ENCODE measurements at regions not wholly inside any gene's neighbourhood (a gene's known extent, or its start where the extent isn't known, plus 50 kb on each side); places are given as distances from the start of the nearest gene placed in this dataset.

- Histone ChIP-seq H4K20me1 (no peaks in the 10 kb centered on the region), H3K4me2 (peak overlapping the region in 6 of 11 experiments; percentile 36 to 75 (median 64); a peak in 4 of 22 replicates), H3K9me3 (replicated peaks in 1 of 11) (peaks cover 0 to 35% (median 10%) of the 10 kb centered on the region in 11 experiments; a peak in 19 of 22 replicates), H3K27me3 (peaks cover 0 to 89% (median 0%) of the 10 kb centered on the region in 11 experiments; a peak in 7 of 22 replicates), H3K36me3 (peaks cover 0 to 6% (median 0%) of the 10 kb centered on the region in 11 experiments; a peak in 3 of 22 replicates), H3K27ac (peak overlapping the region in 6 of 11 experiments; percentile 31 to 73 (median 66); a peak in 9 of 22 replicates), H3K9ac (no peak overlapping the region), H3K4me3 (no peak overlapping the region), H3K4me1 (peaks cover 5 to 41% (median 20%) of the 10 kb centered on the region in 10 experiments; a peak in 18 of 20 replicates)
- no peak for TF ChIP-seq Cebpa-rat (IDR thresholded peaks at IDR 0.05)
Measured at GRCh38 chr2:217325251-217325650, 465.4 kb upstream of the TNP1 start.

DNA sequence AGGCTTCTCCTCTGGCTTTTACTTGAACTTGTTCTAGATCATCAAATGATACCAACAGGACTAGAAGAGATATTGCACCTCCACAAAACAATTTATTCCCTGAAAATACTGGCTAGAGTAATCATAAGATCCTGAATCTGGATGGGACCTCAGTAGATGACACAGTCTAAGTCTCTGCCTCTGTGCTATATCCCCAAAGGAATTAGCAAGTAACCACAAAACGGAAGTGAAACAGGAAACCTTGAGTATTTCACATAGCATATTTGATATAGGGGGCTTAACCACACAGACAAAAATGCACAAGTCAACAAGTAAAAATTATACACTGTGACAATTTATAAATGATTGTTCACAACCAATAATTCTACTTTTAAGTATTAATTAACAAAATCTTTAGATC, 456.9 kb upstream of the TNP1 start:
- H3K27me3 ChIP-seq: peaks cover 14 to 87% (median 30%) of the 10 kb centered on the region in 11 experiments; a peak in 21 of 22 replicates
- H4K20me1 ChIP-seq: peaks cover 0 to 21% (median 0%) of the 10 kb centered on the region in 11 experiments; a peak in 3 of 22 replicates
- peaks cover 0 to 4% (median 0%) of the 10 kb centered on the region in 11 experiments; a peak in 2 of 22 replicates for H3K36me3 ChIP-seq
- H3K9me3 ChIP-seq (replicated peaks in 1 of 11): peaks cover 12 to 20% (median 15%) of the 10 kb centered on the region in 11 experiments
- peak overlapping the region in 6 of 11 experiments; percentile 10 to 64 (median 60); a peak in 10 of 22 replicates for H3K27ac ChIP-seq
- peaks cover 16 to 56% (median 46%) of the 10 kb centered on the region in 10 experiments for H3K4me1 ChIP-seq
- H3K4me3 ChIP-seq: no peak overlapping the region
- peak overlapping the region; percentile 14 to 85 (median 75); a peak in 21 of 22 replicates for H3K4me2 ChIP-seq
- H3K9ac ChIP-seq: peak overlapping the region in 2 of 11 experiments; percentile 21 to 36; a peak in 1 of 22 replicates
- TF ChIP-seq Cebpa-rat (IDR thresholded peaks at IDR 0.05): no peak

- no peak overlapping the region for H3K4me3 ChIP-seq
- no peak for TF ChIP-seq Cebpa-rat (IDR thresholded peaks at IDR 0.05)
- H3K27ac ChIP-seq: peak overlapping the region in 7 of 11 experiments; percentile 16 to 67 (median 45); a peak in 8 of 22 replicates
- peak overlapping the region in 2 of 11 experiments; percentile 1 to 30; a peak in 5 of 22 replicates for H3K9ac ChIP-seq
- H4K20me1 ChIP-seq: peaks cover 0 to 21% (median 0%) of the 10 kb centered on the region in 11 experiments; a peak in 3 of 22 replicates
- H3K27me3 ChIP-seq: peaks cover 14 to 93% (median 29%) of the 10 kb centered on the region in 11 experiments; a peak in 21 of 22 replicates
- H3K4me2 ChIP-seq: peak overlapping the region in 9 of 11 experiments; percentile 53 to 83 (median 75); a peak in 19 of 22 replicates
- peaks cover 16 to 56% (median 46%) of the 10 kb centered on the region in 10 experiments for H3K4me1 ChIP-seq
- H3K9me3 ChIP-seq (replicated peaks in 1 of 11): peaks cover 12 to 38% (median 17%) of the 10 kb centered on the region in 11 experiments
- H3K36me3 ChIP-seq: peaks cover 0 to 4% (median 0%) of the 10 kb centered on the region in 11 experiments; a peak in 2 of 22 replicates
Measured at GRCh38 chr2:217314021-217314460, 454.2 kb upstream of the TNP1 start.

GRCh38 chr2:217313386-217313785, 453.5 kb upstream of the TNP1 start:
- H3K4me2 ChIP-seq: peak overlapping the region in 9 of 11 experiments; percentile 53 to 83 (median 75); a peak in 17 of 22 replicates
- H3K4me1 ChIP-seq: peaks cover 16 to 55% (median 46%) of the 10 kb centered on the region in 10 experiments
- H3K36me3 ChIP-seq: peaks cover 0 to 4% (median 0%) of the 10 kb centered on the region in 11 experiments; a peak in 2 of 22 replicates
- H3K4me3 ChIP-seq: no peak overlapping the region
- H3K9ac ChIP-seq: no peak overlapping the region
- no peak for TF ChIP-seq Cebpa-rat (IDR thresholded peaks at IDR 0.05)
- H3K27me3 ChIP-seq: peaks cover 14 to 93% (median 23%) of the 10 kb centered on the region in 11 experiments; a peak in 21 of 22 replicates
- H3K9me3 ChIP-seq (replicated peaks in 1 of 11): peaks cover 12 to 43% (median 20%) of the 10 kb centered on the region in 11 experiments
- peak overlapping the region in 3 of 11 experiments; percentile 13 to 52 (median 28); a peak in 4 of 22 replicates for H3K27ac ChIP-seq
- peaks cover 0 to 21% (median 0%) of the 10 kb centered on the region in 11 experiments; a peak in 3 of 22 replicates for H4K20me1 ChIP-seq

- no peak for TF ChIP-seq Cebpa-rat (IDR thresholded peaks at IDR 0.05)
- peaks cover 0 to 94% (median 0%) of the 10 kb centered on the region in 11 experiments; a peak in 9 of 22 replicates for H3K27me3 ChIP-seq
- H3K27ac ChIP-seq: no peak overlapping the region
- peaks cover 0 to 28% (median 3%) of the 10 kb centered on the region in 11 experiments; a peak in 7 of 22 replicates for H3K9me3 ChIP-seq (replicated peaks in 1 of 11)
- H3K4me3 ChIP-seq: no peak overlapping the region
- no peaks in the 10 kb centered on the region for H3K36me3 ChIP-seq
- peaks cover 0 to 14% (median 9%) of the 10 kb centered on the region in 10 experiments; a peak in 16 of 20 replicates for H3K4me1 ChIP-seq
- peaks cover 0 to 2% (median 0%) of the 10 kb centered on the region in 11 experiments; a peak in 1 of 22 replicates for H4K20me1 ChIP-seq
- H3K9ac ChIP-seq: no peak overlapping the region
- H3K4me2 ChIP-seq: no peak overlapping the region
Measured at GRCh38 chr2:217309056-217309455, 449.2 kb upstream of the TNP1 start.

- TF ChIP-seq Cebpa-rat (IDR thresholded peaks at IDR 0.05): no peak
- Histone ChIP-seq H4K20me1 (no peaks in the 10 kb centered on the region; a peak in 1 of 22 replicates), H3K27me3 (peaks cover 0 to 94% (median 0%) of the 10 kb centered on the region in 11 experiments; a peak in 9 of 22 replicates)
Measured at GRCh38 chr2:217307023-217307422, 447.2 kb upstream of the TNP1 start.

GRCh38 chr2:217305882-217306281, 446.0 kb upstream of the TNP1 start:
- peaks cover 0 to 9% (median 6%) of the 10 kb centered on the region in 10 experiments; a peak in 9 of 20 replicates for H3K4me1 ChIP-seq
- no peak overlapping the region for H3K27ac ChIP-seq
- H3K9ac ChIP-seq: no peak overlapping the region
- H3K4me2 ChIP-seq: no peak overlapping the region
- H3K36me3 ChIP-seq: no peaks in the 10 kb centered on the region
- H4K20me1 ChIP-seq: peaks cover 0 to 6% (median 0%) of the 10 kb centered on the region in 11 experiments; a peak in 1 of 22 replicates
- H3K27me3 ChIP-seq: peaks cover 0 to 100% (median 0%) of the 10 kb centered on the region in 11 experiments; a peak in 9 of 22 replicates
- TF ChIP-seq Cebpa-rat (IDR thresholded peaks at IDR 0.05): no peak
- H3K9me3 ChIP-seq (replicated peaks in 1 of 11): peaks cover 0 to 27% (median 3%) of the 10 kb centered on the region in 11 experiments; a peak in 7 of 22 replicates
- H3K4me3 ChIP-seq: no peak overlapping the region

More at GRCh38 chr2:217307023-217307422, 447.2 kb upstream of the TNP1 start:
- Histone ChIP-seq H3K4me1 (no peaks in the 10 kb centered on the region), H3K9ac (no peak overlapping the region), H3K4me2 (no peak overlapping the region), H3K27ac (no peak overlapping the region), H3K36me3 (no peaks in the 10 kb centered on the region), H3K4me3 (no peak overlapping the region), H3K9me3 (replicated peaks in 1 of 11) (peaks cover 0 to 28% (median 3%) of the 10 kb centered on the region in 11 experiments; a peak in 7 of 22 replicates)

DNA sequence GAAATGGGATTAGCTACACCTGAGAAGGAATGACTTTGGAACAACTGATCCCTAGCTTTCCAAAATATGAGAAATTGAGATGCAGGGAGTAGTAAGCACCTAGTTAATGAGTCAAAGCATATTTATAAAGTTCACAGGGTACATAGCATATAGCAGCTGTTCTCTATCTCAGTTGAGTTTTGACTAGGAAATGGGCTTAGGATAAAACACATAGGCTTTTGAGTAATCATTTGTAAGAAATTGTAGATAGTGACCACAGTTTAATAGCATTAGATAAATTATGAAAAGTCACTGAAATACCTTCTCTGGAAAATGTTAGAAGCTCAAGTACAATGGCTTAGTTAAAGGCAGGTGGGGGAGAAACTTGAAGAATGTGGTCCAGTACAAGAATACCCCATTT, 444.7 kb upstream of the TNP1 start:
- no peak overlapping the region for H3K4me2 ChIP-seq
- H3K36me3 ChIP-seq: no peaks in the 10 kb centered on the region
- no peak overlapping the region for H3K4me3 ChIP-seq
- peaks cover 0 to 15% (median 3%) of the 10 kb centered on the region in 11 experiments; a peak in 5 of 22 replicates for H3K9me3 ChIP-seq (replicated peaks in 1 of 11)
- TF ChIP-seq Cebpa-rat (IDR thresholded peaks at IDR 0.05): no peak
- H3K4me1 ChIP-seq: peaks cover 0 to 9% (median 6%) of the 10 kb centered on the region in 10 experiments; a peak in 9 of 20 replicates
- H3K27ac ChIP-seq: no peak overlapping the region
- peaks cover 0 to 100% (median 0%) of the 10 kb centered on the region in 11 experiments; a peak in 8 of 22 replicates for H3K27me3 ChIP-seq
- peaks cover 0 to 7% (median 0%) of the 10 kb centered on the region in 11 experiments; a peak in 1 of 22 replicates for H4K20me1 ChIP-seq
- no peak overlapping the region for H3K9ac ChIP-seq

Data from BLaER1 treated with 17β-estradiol and CSF1 and Interleukin-3, amounts not matched to agents 10 nM and 100 nM (cell line).